ENCODE measurements at regions not wholly inside any gene's neighbourhood (a gene's known extent, or its start where the extent isn't known, plus 50 kb on each side); places are given as distances from the start of the nearest gene placed in this dataset.

DNA sequence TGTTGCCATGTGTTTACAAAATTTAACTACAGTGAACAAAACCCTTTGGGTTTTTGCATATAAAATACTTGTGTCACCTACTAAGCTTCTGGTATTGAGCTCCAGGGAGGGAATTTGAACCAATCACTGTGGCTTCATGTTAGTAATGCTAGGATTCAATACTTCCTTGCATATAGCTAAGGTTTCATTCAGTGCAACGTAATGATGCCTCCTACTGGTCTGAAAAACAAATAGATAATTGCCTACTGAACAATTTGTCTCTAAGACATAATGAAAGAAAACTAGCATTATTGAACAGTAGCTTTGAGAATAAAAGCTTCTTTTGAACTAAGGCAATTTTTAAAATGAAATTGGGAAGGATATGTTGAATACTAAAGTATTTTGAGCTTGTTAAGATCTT lies 244.4 kb downstream of the ZWINT start:
- POLR2A ChIA-PET = no interaction called here
- ATAC-seq (ENCODE audit: poor library complexity) = no peak

DNA sequence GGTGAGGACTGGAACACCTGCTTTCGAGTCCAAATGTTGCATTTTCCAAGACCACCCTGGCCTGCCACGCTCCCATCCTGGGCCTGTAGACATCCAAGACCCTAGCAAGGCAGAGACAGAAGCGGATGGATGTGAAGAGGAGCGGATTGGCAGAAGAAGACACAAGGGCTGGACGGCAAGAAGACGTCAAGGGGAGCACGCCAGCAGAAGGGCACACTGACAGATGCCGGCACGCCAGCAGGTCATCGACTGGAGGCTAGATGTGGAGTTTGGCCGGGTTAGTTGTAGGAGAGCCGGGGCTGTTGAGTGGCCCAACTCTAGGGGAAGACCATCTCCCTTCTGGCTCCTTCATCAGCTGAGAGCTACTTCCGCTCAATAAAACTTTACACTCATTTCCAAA lies 251.6 kb downstream of the ZWINT start:
- DNase-seq = no peak

More for the DNA sequence above, 244.4 kb downstream of the ZWINT start:
- Mint-ChIP-seq H3K4me3 (no peak overlapping the region), H3K4me1 (ENCODE audit: low read depth) (no peaks in the 10 kb centered on the region), H3K36me3 (ENCODE audit: low read depth) (no peaks in the 10 kb centered on the region), H3K27ac (no peak overlapping the region), H3K9me3 (peaks cover 7% of the 10 kb centered on the region), H3K27me3 (no peaks in the 10 kb centered on the region)
- Histone ChIP-seq H3K27ac (ENCODE audit: low read depth in 1 of 2, low read length in 2 of 2) (no peak overlapping the region), H3K9me3 (ENCODE audit: control insufficient read depth in 1 of 2, insufficient read depth in 1 of 2, low read length in 2 of 2) (no peaks in the 10 kb centered on the region), H3K4me1 (ENCODE audit: insufficient read depth, low read length) (no peaks in the 10 kb centered on the region), H3K27me3 (ENCODE audit: control insufficient read depth in 1 of 2, insufficient read depth in 2 of 2, low read length in 2 of 2) (no peaks in the 10 kb centered on the region), H3K36me3 (ENCODE audit: insufficient read depth, low read length) (no peaks in the 10 kb centered on the region), H3K4me3 (ENCODE audit: low read length) (no peak overlapping the region)
- intact Hi-C loops (cut with DNase I, micrococcal nuclease) = no loop called here
- TF ChIP-seq, protein P1, sequence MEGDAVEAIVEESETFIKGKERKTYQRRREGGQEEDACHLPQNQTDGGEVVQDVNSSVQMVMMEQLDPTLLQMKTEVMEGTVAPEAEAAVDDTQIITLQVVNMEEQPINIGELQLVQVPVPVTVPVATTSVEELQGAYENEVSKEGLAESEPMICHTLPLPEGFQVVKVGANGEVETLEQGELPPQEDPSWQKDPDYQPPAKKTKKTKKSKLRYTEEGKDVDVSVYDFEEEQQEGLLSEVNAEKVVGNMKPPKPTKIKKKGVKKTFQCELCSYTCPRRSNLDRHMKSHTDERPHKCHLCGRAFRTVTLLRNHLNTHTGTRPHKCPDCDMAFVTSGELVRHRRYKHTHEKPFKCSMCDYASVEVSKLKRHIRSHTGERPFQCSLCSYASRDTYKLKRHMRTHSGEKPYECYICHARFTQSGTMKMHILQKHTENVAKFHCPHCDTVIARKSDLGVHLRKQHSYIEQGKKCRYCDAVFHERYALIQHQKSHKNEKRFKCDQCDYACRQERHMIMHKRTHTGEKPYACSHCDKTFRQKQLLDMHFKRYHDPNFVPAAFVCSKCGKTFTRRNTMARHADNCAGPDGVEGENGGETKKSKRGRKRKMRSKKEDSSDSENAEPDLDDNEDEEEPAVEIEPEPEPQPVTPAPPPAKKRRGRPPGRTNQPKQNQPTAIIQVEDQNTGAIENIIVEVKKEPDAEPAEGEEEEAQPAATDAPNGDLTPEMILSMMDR (IDR thresholded peaks at IDR 0.05) = no peak
- CTCF ChIA-PET = no interaction called here
- no peak for DNase-seq

DNA sequence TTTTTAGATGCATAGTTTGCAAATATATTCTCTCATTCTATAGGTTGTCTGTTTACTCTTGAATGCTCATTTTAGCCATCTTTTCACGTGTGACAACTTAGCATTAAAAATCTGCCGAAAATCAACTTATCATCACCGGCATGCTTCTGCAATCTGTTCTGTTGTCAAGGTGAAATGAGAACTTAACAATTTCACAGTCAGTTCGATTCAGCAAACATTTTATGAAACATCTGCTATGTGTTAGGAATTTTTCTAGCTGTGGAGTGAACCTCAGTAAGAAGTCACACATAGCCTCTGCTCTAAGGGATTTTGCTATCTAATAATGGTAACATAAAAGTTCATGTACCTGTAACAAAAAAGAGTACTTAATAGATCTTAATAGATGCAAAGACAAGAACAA lies 256.1 kb downstream of the ZWINT start:
- no peaks in the 10 kb centered on the region for H3K27me3 Mint-ChIP-seq
- intact Hi-C loops (cut with DNase I, micrococcal nuclease) = no loop called here
- H3K4me3 ChIP-seq (ENCODE audit: low read length) = no peak overlapping the region
- ChIA-PET POLR2A (no interaction called here), CTCF (no interaction called here)
- no peak overlapping the region for H3K27ac Mint-ChIP-seq
- no peaks in the 10 kb centered on the region for H3K4me1 Mint-ChIP-seq (ENCODE audit: low read depth)
- no peaks in the 10 kb centered on the region for H3K27me3 ChIP-seq (ENCODE audit: control insufficient read depth in 1 of 2, insufficient read depth in 2 of 2, low read length in 2 of 2)
- no peaks in the 10 kb centered on the region for H3K36me3 Mint-ChIP-seq (ENCODE audit: low read depth)
- H3K36me3 ChIP-seq (ENCODE audit: insufficient read depth, low read length) = no peaks in the 10 kb centered on the region
- TF ChIP-seq, protein P1 (IDR thresholded peaks at IDR 0.05) = no peak
- H3K9me3 Mint-ChIP-seq = peaks cover 11% of the 10 kb centered on the region
- H3K27ac ChIP-seq (ENCODE audit: low read depth in 1 of 2, low read length in 2 of 2) = no peak overlapping the region
- DNase-seq = no peak
- H3K4me1 ChIP-seq (ENCODE audit: insufficient read depth, low read length) = no peaks in the 10 kb centered on the region
- H3K4me3 Mint-ChIP-seq = no peak overlapping the region
- no peak for ATAC-seq (ENCODE audit: poor library complexity)
- H3K9me3 ChIP-seq (ENCODE audit: control insufficient read depth in 1 of 2, insufficient read depth in 1 of 2, low read length in 2 of 2) = peaks cover 0 to 13% of the 10 kb centered on the region in 2 experiments

More for the DNA sequence above, 251.6 kb downstream of the ZWINT start:
- Mint-ChIP-seq H3K9me3 (peaks cover 11% of the 10 kb centered on the region), H3K4me1 (ENCODE audit: low read depth) (no peaks in the 10 kb centered on the region), H3K27ac (no peak overlapping the region), H3K4me3 (no peak overlapping the region), H3K36me3 (ENCODE audit: low read depth) (no peaks in the 10 kb centered on the region), H3K27me3 (no peaks in the 10 kb centered on the region)
- TF ChIP-seq, protein P1 (IDR thresholded peaks at IDR 0.05) = no peak
- Histone ChIP-seq H3K4me1 (ENCODE audit: insufficient read depth, low read length) (no peaks in the 10 kb centered on the region), H3K27ac (ENCODE audit: low read depth in 1 of 2, low read length in 2 of 2) (no peak overlapping the region), H3K36me3 (ENCODE audit: insufficient read depth, low read length) (no peaks in the 10 kb centered on the region), H3K27me3 (ENCODE audit: control insufficient read depth in 1 of 2, insufficient read depth in 2 of 2, low read length in 2 of 2) (no peaks in the 10 kb centered on the region), H3K9me3 (ENCODE audit: control insufficient read depth in 1 of 2, insufficient read depth in 1 of 2, low read length in 2 of 2) (peaks cover 0 to 10% of the 10 kb centered on the region in 2 experiments), H3K4me3 (ENCODE audit: low read length) (no peak overlapping the region)
- intact Hi-C loops (cut with DNase I, micrococcal nuclease) = no loop called here
- CTCF ChIA-PET = no interaction called here
- POLR2A ChIA-PET = no interaction called here
- ATAC-seq (ENCODE audit: poor library complexity) = no peak
